SK-N-SH (cell line): ENCODE measurements at regions not wholly inside any gene's neighbourhood (a gene's known extent, or its start where the extent isn't known, plus 50 kb on each side); places are given as distances from the start of the nearest gene placed in this dataset.

Source experiments
- CTCF ChIA-PET: fragments of 300-600, 350-600 bp; formaldehyde crosslinking; extraction: SDS; loops from one replicate; lab custom pipeline; 2021; lab: Yijun Ruan, JAX
- POLR2A ChIA-PET: fragments of 350-600 bp; sonication (Branson Sonifier 250); formaldehyde crosslinking; extraction: SDS; loops from one replicate; lab custom pipeline; 2020; ENCODE audit warnings: antibody characterized with exemption, inconsistent platforms; lab: Yijun Ruan, JAX
- DNase-seq: peaks from one replicate; pipeline ENCODE4 v3.0.0; 2012
- H2AFZ ChIP-seq: fragments of 200-600 bp; sonication (generic); 2 replicates; pipeline ENCODE4 v1.8.1; 2016; ENCODE audit warnings: antibody characterized with exemption, mild to moderate bottlenecking, low read depth
- H3F3A ChIP-seq: fragments of 200-600 bp; sonication (generic); replicated peaks from 2 replicates; pipeline ENCODE3; 2016; ENCODE audit warnings: antibody characterized with exemption, mild to moderate bottlenecking; ENCODE audit not compliant: insufficient read depth
- H3K27ac ChIP-seq, 2 experiments: fragments of 200-500 bp in 1 of 2; fragments of 200-600 bp in 1 of 2; sonication (Bioruptor generic) in 1 of 2; sonication (generic), shearing (Covaris generic) in 1 of 2; 2 replicates each; pipeline versions ENCODE4 v1.5.1 to v1.6.1; 2014 to 2016; ENCODE audit warnings: low read depth in 2 of 2, inconsistent platforms in 1 of 2, low read length in 1 of 2, mild to moderate bottlenecking in 1 of 2, mixed read lengths in 1 of 2
- H3K27me3 ChIP-seq: fragments of 200-600 bp; sonication (generic), shearing (Covaris generic); 2 replicates; pipeline ENCODE4 v1.6.1; 2016; ENCODE audit warnings: mixed run types; ENCODE audit not compliant: insufficient read depth
- H3K36me3 ChIP-seq, 2 experiments: fragments of 200-500 bp in 1 of 2; fragments of 200-600 bp in 1 of 2; sonication (Bioruptor generic) in 1 of 2; sonication (generic) in 1 of 2; replicated peaks in 1 of 2; 2 replicates each; pipeline versions ENCODE3 to v1.5.1; 2014 to 2016; ENCODE audit warnings: low read length in 1 of 2, mild to moderate bottlenecking in 1 of 2; ENCODE audit not compliant: insufficient read depth in 2 of 2, control insufficient read depth in 1 of 2
- H3K4me1 ChIP-seq, 2 experiments: fragments of 200-500 bp in 1 of 2; fragments of 200-600 bp in 1 of 2; sonication (Bioruptor generic) in 1 of 2; sonication (generic), shearing (Covaris generic) in 1 of 2; 2 replicates each; pipeline versions ENCODE4 v1.5.1 to v1.6.1; 2014 to 2016; ENCODE audit warnings: low read depth in 1 of 2, low read length in 1 of 2, mixed run types in 1 of 2; ENCODE audit not compliant: insufficient read depth in 2 of 2, control insufficient read depth in 1 of 2
- H3K4me2 ChIP-seq: fragments of 200-600 bp; sonication (generic), shearing (Covaris generic); 2 replicates; pipeline ENCODE4 v1.6.1; 2017; ENCODE audit warnings: mixed run types
- H3K4me3 ChIP-seq, 2 experiments: fragments of 200-500 bp in 1 of 2; fragments of 200-600 bp in 1 of 2; sonication (Bioruptor generic) in 1 of 2; sonication (generic), shearing (Covaris generic) in 1 of 2; 2 replicates each; pipeline versions ENCODE4 v1.5.1 to v1.8.1; 2014 to 2016; ENCODE audit warnings: low read depth in 2 of 2, inconsistent platforms in 1 of 2, low read length in 1 of 2, mild to moderate bottlenecking in 1 of 2, mixed read lengths in 1 of 2, moderate library complexity in 1 of 2
- H3K79me2 ChIP-seq: fragments of 200-600 bp; sonication (generic); 2 replicates; pipeline ENCODE4 v1.8.1; 2017; ENCODE audit warnings: mild to moderate bottlenecking; ENCODE audit not compliant: insufficient read depth
- H3K9ac ChIP-seq: fragments of 200-600 bp; sonication (generic); 2 replicates; pipeline ENCODE4 v1.6.1; 2017; ENCODE audit warnings: mixed run types
- H3K9me2 ChIP-seq: fragments of 200-600 bp; sonication (generic); 2 replicates; pipeline ENCODE4 v1.6.1; 2017; ENCODE audit warnings: mixed run types
- H3K9me3 ChIP-seq: fragments of 200-600 bp; sonication (generic); 2 replicates; pipeline ENCODE4 v1.6.1; 2017; ENCODE audit warnings: mixed run types, mild to moderate bottlenecking, moderate library complexity
- H4K20me1 ChIP-seq: fragments of 200-600 bp; sonication (generic); 2 replicates; pipeline ENCODE4 v1.6.1; 2017; ENCODE audit warnings: mild to moderate bottlenecking, mixed run types; ENCODE audit not compliant: insufficient read depth
- ELF1 ChIP-seq: IDR thresholded peaks from 2 replicates; pipeline ENCODE4 v1.4.0; 2012
- FOXJ3 ChIP-seq: sonication (generic); formaldehyde crosslinking; IDR thresholded peaks from 2 replicates; pipeline ENCODE4 v1.5.1; 2020; ENCODE audit warnings: mild to moderate bottlenecking, missing genetic modification reagents
- MEF2A ChIP-seq: IDR thresholded peaks from 2 replicates; pipeline ENCODE4 v1.4.0; 2012; ENCODE audit warnings: low read depth, borderline replicate concordance
- NFIC ChIP-seq: IDR thresholded peaks from 2 replicates; pipeline ENCODE4 v1.4.0; 2012; ENCODE audit warnings: borderline replicate concordance
- RAD21 ChIP-seq: IDR thresholded peaks from 2 replicates; pipeline ENCODE4 v1.6.1; 2012; ENCODE audit warnings: mild to moderate bottlenecking, low read length
- TEAD4 ChIP-seq: IDR thresholded peaks from 2 replicates; pipeline ENCODE4 v1.4.0; 2012; ENCODE audit warnings: mild to moderate bottlenecking, borderline replicate concordance; ENCODE audit not compliant: insufficient read depth
- WGBS: methylation state at CpG from one replicate; pipeline ENCODE4 v1.1.6; 2017; ENCODE audit warnings: low lambda C conversion rate; 5-methylcytosine and 5-hydroxymethylcytosine counted together
- TF ChIP-seq, protein P1 (sequence below): IDR thresholded peaks from 2 replicates; pipeline ENCODE4 v1.4.0; 2012; ENCODE audit warnings: low read depth
- TF ChIP-seq, protein P2 (sequence below): IDR thresholded peaks from 2 replicates; pipeline ENCODE4 v1.4.0; 2012; ENCODE audit warnings: low read depth, borderline replicate concordance

DNA sequence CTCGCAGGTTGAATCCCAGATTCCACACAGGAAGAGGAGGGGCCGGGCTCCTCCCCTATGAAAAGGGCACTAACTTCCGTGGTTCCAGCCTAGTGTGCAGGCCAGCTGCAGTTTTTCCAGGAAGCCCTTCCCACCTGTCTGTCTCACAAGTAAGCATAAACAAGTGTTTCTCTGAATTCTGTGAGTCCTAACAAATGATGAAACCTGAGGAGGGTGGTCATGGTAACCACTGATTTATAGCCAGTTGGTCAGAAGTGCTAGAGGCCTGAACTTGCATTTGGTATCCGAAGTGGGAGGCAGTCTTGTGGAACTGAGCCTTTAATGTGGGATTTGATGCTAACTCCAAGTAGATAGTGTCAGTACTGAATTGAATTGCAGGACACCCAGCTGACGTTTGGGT, 54.7 kb upstream of the STEAP4 start (continued):
- TF ChIP-seq, protein P1, sequence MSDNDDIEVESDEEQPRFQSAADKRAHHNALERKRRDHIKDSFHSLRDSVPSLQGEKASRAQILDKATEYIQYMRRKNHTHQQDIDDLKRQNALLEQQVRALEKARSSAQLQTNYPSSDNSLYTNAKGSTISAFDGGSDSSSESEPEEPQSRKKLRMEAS, result no peak
- TF ChIP-seq FOXJ3 (CRISPR knock-in tag), result no peak

DNA sequence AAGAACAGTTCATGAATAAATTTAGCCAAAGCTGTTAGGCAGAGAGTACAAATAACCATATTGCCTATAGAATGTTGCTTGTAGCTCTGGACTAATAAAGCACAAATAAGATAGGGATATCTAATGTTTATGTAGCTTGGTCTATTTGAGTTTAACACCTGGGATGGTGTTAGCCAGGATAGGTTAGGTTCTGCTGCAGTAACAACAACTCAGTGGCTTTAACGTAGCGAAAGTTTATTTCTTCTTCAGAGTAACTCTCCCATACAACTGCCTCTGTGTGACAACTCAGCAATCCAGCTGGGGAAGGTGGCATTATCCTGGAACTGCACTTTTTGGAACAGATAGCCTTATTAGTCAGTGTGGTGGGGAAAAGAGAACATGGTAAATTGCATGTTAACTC, 52.2 kb upstream of the STEAP4 start:
- no peak for DNase-seq
- H3K9ac ChIP-seq, result no peak overlapping the region
- CTCF ChIA-PET, result interaction anchor here (0.6 to 7.2 kb wide), 6 partner anchors 13 to 1564 kb away, joined by 3 to 66 read pairs (median 4); no protein-coding TSS in a partner anchor

DNA sequence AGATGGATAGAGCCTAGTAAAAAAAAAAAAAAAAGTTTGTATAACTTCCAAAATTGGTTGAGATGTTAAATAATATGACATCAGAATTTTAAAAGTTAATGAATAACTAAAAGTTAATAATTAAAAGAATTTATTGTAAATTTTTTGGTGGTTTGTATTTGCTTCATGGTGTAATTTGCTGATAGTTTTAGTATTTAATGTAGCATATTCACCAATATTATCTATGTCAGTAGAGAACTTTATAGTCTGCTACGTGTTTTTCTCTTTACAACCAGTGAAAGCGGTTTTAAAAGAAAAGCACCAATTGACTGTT, 51.8 kb upstream of the STEAP4 start:
- Histone ChIP-seq H3K79me2 (no peaks in the 10 kb centered on the region), H3K4me2 (no peak overlapping the region), H3K9ac (no peak overlapping the region), H3K9me2 (no peaks in the 10 kb centered on the region), H2AFZ (no peak overlapping the region), H3K4me1 (no peaks in the 10 kb centered on the region; a peak in 2 of 4 replicates), H3K36me3 (no peaks in the 10 kb centered on the region), H4K20me1 (no peaks in the 10 kb centered on the region), H3F3A (no peaks in the 10 kb centered on the region), H3K9me3 (no peaks in the 10 kb centered on the region), H3K27ac (no peak overlapping the region), H3K27me3 (no peaks in the 10 kb centered on the region), H3K4me3 (peak overlapping the region in 1 of 2 experiments; percentile 16; a peak in 1 of 4 replicates)
- no peak for DNase-seq
- no peak for TF ChIP-seq TEAD4
- CTCF ChIA-PET, result interaction anchor here (0.6 to 7.2 kb wide), 8 partner anchors 8 to 1564 kb away, joined by 3 to 66 read pairs (median 4); no protein-coding TSS in a partner anchor
- WGBS, result 42% methylated on average over 2 of the region's 2 CpGs
- POLR2A ChIA-PET, result no interaction called here

More for the DNA sequence above, 52.2 kb upstream of the STEAP4 start:
- Histone ChIP-seq H4K20me1 (no peaks in the 10 kb centered on the region), H3K27me3 (no peaks in the 10 kb centered on the region), H3K36me3 (no peaks in the 10 kb centered on the region), H3K9me2 (no peaks in the 10 kb centered on the region), H3K79me2 (no peaks in the 10 kb centered on the region), H2AFZ (no peak overlapping the region), H3K4me3 (no peak overlapping the region), H3K4me1 (no peaks in the 10 kb centered on the region; a peak in 2 of 4 replicates), H3K9me3 (no peaks in the 10 kb centered on the region), H3F3A (no peaks in the 10 kb centered on the region), H3K27ac (no peak overlapping the region), H3K4me2 (no peak overlapping the region)
- WGBS, result 59% methylated on average over 2 of the region's 2 CpGs
- POLR2A ChIA-PET, result no interaction called here
- TF ChIP-seq, protein P1, result no peak
- no peak for TF ChIP-seq MEF2A
- no peak for TF ChIP-seq RAD21
- no peak for TF ChIP-seq NFIC
- TF ChIP-seq, protein P2, sequence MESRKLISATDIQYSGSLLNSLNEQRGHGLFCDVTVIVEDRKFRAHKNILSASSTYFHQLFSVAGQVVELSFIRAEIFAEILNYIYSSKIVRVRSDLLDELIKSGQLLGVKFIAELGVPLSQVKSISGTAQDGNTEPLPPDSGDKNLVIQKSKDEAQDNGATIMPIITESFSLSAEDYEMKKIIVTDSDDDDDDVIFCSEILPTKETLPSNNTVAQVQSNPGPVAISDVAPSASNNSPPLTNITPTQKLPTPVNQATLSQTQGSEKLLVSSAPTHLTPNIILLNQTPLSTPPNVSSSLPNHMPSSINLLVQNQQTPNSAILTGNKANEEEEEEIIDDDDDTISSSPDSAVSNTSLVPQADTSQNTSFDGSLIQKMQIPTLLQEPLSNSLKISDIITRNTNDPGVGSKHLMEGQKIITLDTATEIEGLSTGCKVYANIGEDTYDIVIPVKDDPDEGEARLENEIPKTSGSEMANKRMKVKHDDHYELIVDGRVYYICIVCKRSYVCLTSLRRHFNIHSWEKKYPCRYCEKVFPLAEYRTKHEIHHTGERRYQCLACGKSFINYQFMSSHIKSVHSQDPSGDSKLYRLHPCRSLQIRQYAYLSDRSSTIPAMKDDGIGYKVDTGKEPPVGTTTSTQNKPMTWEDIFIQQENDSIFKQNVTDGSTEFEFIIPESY, result no peak
- TF ChIP-seq ELF1, result no peak
